ENCODE measurements at regions not wholly inside any gene's neighbourhood (a gene's known extent, or its start where the extent isn't known, plus 50 kb on each side); places are given as distances from the start of the nearest gene placed in this dataset.

DNA sequence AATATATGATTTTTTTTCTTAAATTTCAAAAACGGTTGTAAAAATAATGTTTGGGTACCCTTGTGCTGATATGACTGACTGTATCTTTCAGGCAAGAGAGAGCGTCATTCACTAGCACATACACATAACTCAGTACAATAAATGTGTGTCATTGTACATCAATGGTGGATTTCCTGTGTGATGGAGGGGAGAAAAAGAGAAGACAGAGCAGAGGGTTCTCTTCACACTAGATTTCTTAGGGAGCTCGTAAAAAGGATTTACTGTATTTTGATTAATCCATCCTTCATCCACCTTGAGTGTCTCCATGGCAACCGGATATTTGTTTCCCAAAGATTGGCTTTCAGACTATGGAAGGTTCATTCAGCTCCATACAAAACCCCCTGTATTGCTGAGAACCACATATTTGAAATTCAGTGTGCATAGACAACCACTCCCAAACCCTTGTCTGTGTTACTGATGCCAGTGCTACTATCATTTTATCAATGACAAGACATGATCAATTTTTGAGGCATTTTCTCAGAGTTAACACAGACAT is 150.6 kb downstream of the AKR1D1 start:
- TF ChIP-seq CTCF (conservative IDR thresholded peaks at IDR 0.05; ENCODE audit: low read depth, low read length): no peak
- TF ChIP-seq POLR2A (IDR thresholded peaks at IDR 0.05; ENCODE audit: low read depth, low read length): no peak
- no peak for TF ChIP-seq FOS (IDR thresholded peaks at IDR 0.05; ENCODE audit: low read depth, low read length)
- TF ChIP-seq MAZ (IDR thresholded peaks at IDR 0.05; ENCODE audit: borderline replicate concordance, low read depth, low read length): no peak

Data from IMR-90 (cell line).